Smooth muscle cell (in vitro differentiated cells): ENCODE measurements at regions not wholly inside any gene's neighbourhood (a gene's known extent, or its start where the extent isn't known, plus 50 kb on each side); places are given as distances from the start of the nearest gene placed in this dataset.

Experiments used
- DNase-seq: peaks from one replicate; lab custom pipeline; 2025; ENCODE audit not compliant: unreplicated experiment; lab: John Stamatoyannopoulos, UW
- H2AFZ ChIP-seq: fragments of 200-600 bp; sonication (generic); 2 replicates; pipeline ENCODE4 v1.6.0; 2016; ENCODE audit warnings: antibody characterized with exemption, low read depth, mild to moderate bottlenecking
- H3F3A ChIP-seq: fragments of 200-600 bp; sonication (generic); 2 replicates; pipeline ENCODE4 v1.6.0; 2017; ENCODE audit warnings: antibody characterized with exemption, low read depth
- H3K27ac ChIP-seq: fragments of 200-600 bp; sonication (generic); 2 replicates; pipeline ENCODE4 v1.5.1; 2016; ENCODE audit warnings: low read depth, mild to moderate bottlenecking
- H3K27me3 ChIP-seq: fragments of 200-600 bp; sonication (generic); 2 replicates; pipeline ENCODE4 v1.6.1; 2016; ENCODE audit warnings: low read depth, mild to moderate bottlenecking
- H3K36me3 ChIP-seq: fragments of 200-600 bp; sonication (generic); 2 replicates; pipeline ENCODE4 v1.5.1; 2016; ENCODE audit warnings: low read depth
- H3K4me1 ChIP-seq: fragments of 200-600 bp; sonication (generic); 2 replicates; pipeline ENCODE4 v1.5.1; 2016; ENCODE audit warnings: low read depth
- H3K4me2 ChIP-seq: fragments of 200-600 bp; sonication (generic); 2 replicates; pipeline ENCODE4 v1.6.0; 2016; ENCODE audit warnings: mild to moderate bottlenecking
- H3K4me3 ChIP-seq: fragments of 200-600 bp; sonication (generic); 2 replicates; pipeline ENCODE4 v1.5.1; 2016; ENCODE audit warnings: mild to moderate bottlenecking
- H3K79me2 ChIP-seq: fragments of 200-600 bp; sonication (generic); 2 replicates; pipeline ENCODE4 v1.6.0; 2016; ENCODE audit warnings: low read depth, mild to moderate bottlenecking
- H3K9ac ChIP-seq: fragments of 200-600 bp; sonication (generic); 2 replicates; pipeline ENCODE4 v1.6.0; 2016; ENCODE audit warnings: low read depth
- H3K9me3 ChIP-seq: fragments of 200-600 bp; sonication (generic); replicated peaks from 2 replicates; pipeline ENCODE4 v1.5.1; 2016; ENCODE audit warnings: low read depth
- H4K20me1 ChIP-seq: fragments of 200-600 bp; sonication (generic); 2 replicates; pipeline ENCODE4 v1.6.0; 2016; ENCODE audit warnings: low read depth
- WGBS: methylation state at CpG from one replicate; pipeline ENCODE4 v1.1.7; 2016; ENCODE audit warnings: low lambda C conversion rate; 5-methylcytosine and 5-hydroxymethylcytosine counted together
- TF ChIP-seq, protein P1 (sequence below): fragments of 200-600 bp; sonication (generic); IDR thresholded peaks from 2 replicates; pipeline ENCODE4 v1.5.1; 2017; ENCODE audit warnings: borderline replicate concordance, mild to moderate bottlenecking, antibody characterized with exemption; ENCODE audit not compliant: insufficient read depth, poor library complexity, severe bottlenecking

DNA sequence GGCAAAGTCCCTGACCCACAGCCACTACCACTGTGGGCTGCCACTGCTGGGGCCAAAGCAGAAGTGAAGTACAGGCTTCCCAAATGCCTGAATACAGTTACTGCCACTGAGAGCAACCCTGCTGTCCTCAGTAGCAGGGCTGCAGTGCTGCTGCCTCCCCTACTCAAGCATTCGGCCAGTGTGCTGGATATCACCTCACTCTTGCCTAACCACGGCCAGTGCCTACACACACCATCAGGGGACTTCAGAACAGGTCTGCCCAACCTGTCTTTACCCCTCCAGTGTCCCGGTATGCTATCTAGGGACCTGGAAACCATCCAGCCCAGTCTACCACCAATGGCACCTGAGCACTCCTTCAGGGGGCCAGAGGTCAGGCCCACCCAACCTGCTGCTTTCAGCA lies 261.5 kb upstream of the COL8A1 start:
- 88% methylated on average over 3 of the region's 3 CpGs for WGBS
- Histone ChIP-seq H3K9me3 (no peaks in the 10 kb centered on the region), H3K4me1 (no peaks in the 10 kb centered on the region), H3K4me3 (no peak overlapping the region), H4K20me1 (no peaks in the 10 kb centered on the region), H3K4me2 (no peak overlapping the region), H2AFZ (no peak overlapping the region), H3K27me3 (no peaks in the 10 kb centered on the region), H3K27ac (no peak overlapping the region), H3K36me3 (no peaks in the 10 kb centered on the region), H3F3A (no peaks in the 10 kb centered on the region), H3K79me2 (no peaks in the 10 kb centered on the region), H3K9ac (no peak overlapping the region)
- TF ChIP-seq, protein P1, sequence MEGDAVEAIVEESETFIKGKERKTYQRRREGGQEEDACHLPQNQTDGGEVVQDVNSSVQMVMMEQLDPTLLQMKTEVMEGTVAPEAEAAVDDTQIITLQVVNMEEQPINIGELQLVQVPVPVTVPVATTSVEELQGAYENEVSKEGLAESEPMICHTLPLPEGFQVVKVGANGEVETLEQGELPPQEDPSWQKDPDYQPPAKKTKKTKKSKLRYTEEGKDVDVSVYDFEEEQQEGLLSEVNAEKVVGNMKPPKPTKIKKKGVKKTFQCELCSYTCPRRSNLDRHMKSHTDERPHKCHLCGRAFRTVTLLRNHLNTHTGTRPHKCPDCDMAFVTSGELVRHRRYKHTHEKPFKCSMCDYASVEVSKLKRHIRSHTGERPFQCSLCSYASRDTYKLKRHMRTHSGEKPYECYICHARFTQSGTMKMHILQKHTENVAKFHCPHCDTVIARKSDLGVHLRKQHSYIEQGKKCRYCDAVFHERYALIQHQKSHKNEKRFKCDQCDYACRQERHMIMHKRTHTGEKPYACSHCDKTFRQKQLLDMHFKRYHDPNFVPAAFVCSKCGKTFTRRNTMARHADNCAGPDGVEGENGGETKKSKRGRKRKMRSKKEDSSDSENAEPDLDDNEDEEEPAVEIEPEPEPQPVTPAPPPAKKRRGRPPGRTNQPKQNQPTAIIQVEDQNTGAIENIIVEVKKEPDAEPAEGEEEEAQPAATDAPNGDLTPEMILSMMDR: no peak
- DNase-seq: no peak

DNA sequence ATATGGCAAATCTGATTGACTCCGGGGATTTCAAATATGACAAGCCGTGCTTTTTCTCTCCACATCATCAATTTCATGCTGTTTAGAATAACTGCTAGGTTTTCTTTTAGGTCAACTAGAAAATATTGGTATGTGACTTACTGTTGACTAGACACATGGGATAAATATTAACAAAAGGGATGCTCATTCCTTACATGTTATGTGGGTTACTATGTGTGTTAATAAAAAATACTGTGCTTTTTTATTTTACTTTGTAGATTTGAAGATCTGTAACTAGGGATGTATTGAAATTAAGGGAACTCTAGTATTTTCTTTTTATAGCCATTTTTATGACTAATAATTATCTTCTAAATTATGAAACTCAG lies 264.6 kb upstream of the COL8A1 start:
- H3K27me3 ChIP-seq: no peaks in the 10 kb centered on the region
- H4K20me1 ChIP-seq: no peaks in the 10 kb centered on the region
- no peaks in the 10 kb centered on the region for H3F3A ChIP-seq
- no peaks in the 10 kb centered on the region for H3K9me3 ChIP-seq
- no peaks in the 10 kb centered on the region for H3K79me2 ChIP-seq
- H2AFZ ChIP-seq: no peak overlapping the region
- no peak overlapping the region for H3K4me2 ChIP-seq
- no peaks in the 10 kb centered on the region for H3K4me1 ChIP-seq
- TF ChIP-seq, protein P1: no peak
- H3K9ac ChIP-seq: no peak overlapping the region
- H3K27ac ChIP-seq: no peak overlapping the region
- DNase-seq: no peak
- 98% methylated on average over 2 of the region's 2 CpGs for WGBS
- H3K36me3 ChIP-seq: no peaks in the 10 kb centered on the region
- no peak overlapping the region for H3K4me3 ChIP-seq

DNA sequence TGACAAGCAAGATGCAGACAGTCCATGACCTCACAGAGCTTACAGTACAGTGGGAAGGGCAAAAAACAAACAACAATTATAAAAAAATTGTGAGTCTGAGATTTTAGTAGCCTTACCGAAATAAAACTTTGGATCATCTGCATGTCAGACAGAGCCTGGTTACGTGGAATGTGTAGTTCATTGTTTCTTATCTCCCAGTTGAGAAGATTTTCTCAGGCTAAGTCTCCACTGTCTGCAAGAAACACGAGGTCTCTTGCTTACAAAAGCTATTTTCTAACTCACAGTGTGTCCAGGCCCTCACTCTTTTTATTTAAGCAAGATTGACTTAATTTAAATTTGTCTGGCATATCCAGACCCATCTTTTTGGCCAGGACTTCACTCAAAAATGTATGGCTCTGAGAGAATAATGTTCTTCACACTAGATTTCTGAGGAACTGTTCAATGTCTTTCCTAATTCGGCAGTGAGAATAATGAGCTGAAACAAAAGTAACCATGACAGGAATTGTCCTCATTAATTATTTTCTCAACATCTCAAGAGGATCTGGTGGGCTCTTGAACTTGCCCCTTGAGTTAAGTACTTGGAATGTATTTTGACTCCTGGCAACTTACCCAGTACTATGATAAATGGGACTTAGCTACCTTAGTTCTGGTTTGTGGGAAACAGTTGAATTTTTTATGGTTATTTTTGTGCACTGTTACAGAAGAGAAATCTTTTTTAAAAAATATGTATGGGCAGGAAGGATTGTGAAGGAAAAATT lies 265.1 kb upstream of the COL8A1 start:
- Histone ChIP-seq H3K4me2 (no peak overlapping the region), H4K20me1 (no peaks in the 10 kb centered on the region), H3K79me2 (no peaks in the 10 kb centered on the region), H3F3A (no peaks in the 10 kb centered on the region), H3K9ac (no peak overlapping the region), H3K4me1 (no peaks in the 10 kb centered on the region), H3K36me3 (no peaks in the 10 kb centered on the region), H3K9me3 (no peaks in the 10 kb centered on the region), H3K4me3 (no peak overlapping the region), H3K27me3 (no peaks in the 10 kb centered on the region), H2AFZ (no peak overlapping the region), H3K27ac (no peak overlapping the region)
- 80% methylated on average over 4 of the region's 4 CpGs for WGBS
- DNase-seq: no peak
- TF ChIP-seq, protein P1: no peak

DNA sequence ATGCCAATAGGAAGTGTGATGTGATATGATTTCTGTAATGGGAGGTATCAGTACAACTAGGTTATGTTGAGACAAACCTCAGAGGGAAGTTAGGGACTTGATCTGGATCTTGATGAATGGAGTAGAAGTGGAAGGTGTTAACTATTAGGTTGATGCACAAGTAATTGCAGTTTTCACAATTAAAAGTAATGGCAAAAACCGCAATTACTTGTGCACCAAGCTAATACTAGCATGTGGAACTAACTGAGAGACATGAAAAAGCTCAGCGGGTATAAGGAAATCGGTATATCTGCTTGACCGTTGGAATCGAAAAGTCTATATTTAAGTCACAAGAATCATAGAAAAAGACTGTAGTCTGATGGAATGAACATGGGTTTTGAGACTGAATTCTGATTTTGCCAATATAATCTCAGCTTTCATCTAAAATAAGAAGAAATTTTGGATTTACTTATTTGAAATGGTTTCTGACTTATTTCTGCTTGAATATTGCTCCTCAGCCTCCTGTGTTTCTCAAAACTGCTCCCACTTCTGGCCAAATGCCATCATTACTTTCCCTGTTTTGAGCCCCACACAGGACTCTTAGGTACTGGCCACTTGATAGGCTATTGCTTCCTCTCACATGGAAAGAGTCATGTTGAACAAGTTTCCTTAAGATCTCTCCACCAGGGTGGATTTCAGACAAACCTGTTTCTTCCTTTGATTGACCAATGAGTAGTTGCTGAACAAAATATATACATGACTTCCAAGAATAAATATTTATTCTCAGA lies 271.5 kb upstream of the COL8A1 start:
- H3K4me2 ChIP-seq: no peak overlapping the region

More for the DNA sequence above, 271.5 kb upstream of the COL8A1 start:
- no peaks in the 10 kb centered on the region for H3K27me3 ChIP-seq
- TF ChIP-seq, protein P1: no peak
- H3K4me3 ChIP-seq: no peak overlapping the region
- no peak for DNase-seq
- no peaks in the 10 kb centered on the region for H3K4me1 ChIP-seq
- H3K9me3 ChIP-seq: no peaks in the 10 kb centered on the region
- WGBS: 77% methylated on average over 5 of the region's 5 CpGs
- H4K20me1 ChIP-seq: no peaks in the 10 kb centered on the region
- H3K79me2 ChIP-seq: no peaks in the 10 kb centered on the region
- no peaks in the 10 kb centered on the region for H3F3A ChIP-seq
- no peaks in the 10 kb centered on the region for H3K36me3 ChIP-seq
- no peak overlapping the region for H2AFZ ChIP-seq
- H3K9ac ChIP-seq: no peak overlapping the region
- no peak overlapping the region for H3K27ac ChIP-seq
